Panc1 (cell line): ENCODE measurements at regions not wholly inside any gene's neighbourhood (a gene's known extent, or its start where the extent isn't known, plus 50 kb on each side); places are given as distances from the start of the nearest gene placed in this dataset.

Source experiments
- ATAC-seq: fragments of 200-7000 bp; cut with Tn5 transposase; 2 replicates; pipeline ENCODE4 v1.9.1; 2020; ENCODE audit warnings: mild to moderate bottlenecking, moderate library complexity
- BruUV-seq: library from RNA; stranded (reverse); fragments of 400-500 nt; replicated peaks from 2 replicates; lab custom pipeline; 2021; lab: Mats Ljungman, UMichigan
- CTCF ChIA-PET: fragments of 300-600 bp; sonication (Branson Sonifier 250); formaldehyde crosslinking; loops from one replicate; lab custom pipeline; 2022; ENCODE audit warnings: antibody characterized with exemption; lab: Charles Lee
- POLR2A ChIA-PET: fragments of 300-600 bp; sonication (Branson Sonifier 250); formaldehyde crosslinking; loops from one replicate; lab custom pipeline; 2022; ENCODE audit warnings: antibody characterized with exemption; lab: Charles Lee
- DNase-seq: peaks from one replicate; pipeline ENCODE4 v3.0.0-alpha.2; 2010; ENCODE audit warnings: low read depth, low spot score
- H3K27ac ChIP-seq: 2 replicates; pipeline ENCODE4 v1.5.1; 2011; ENCODE audit warnings: mild to moderate bottlenecking, low read length, inconsistent platforms
- H3K27me3 ChIP-seq: fragments of 200-500 bp; sonication (Bioruptor generic); 2 replicates; pipeline ENCODE4 v1.6.0; 2014; ENCODE audit warnings: low read length, inconsistent platforms; ENCODE audit not compliant: control insufficient read depth, insufficient read depth
- H3K36me3 ChIP-seq: fragments of 200-500 bp; sonication (Bioruptor generic); 2 replicates; pipeline ENCODE4 v1.5.1; 2014; ENCODE audit warnings: inconsistent platforms, mild to moderate bottlenecking, low read length, moderate library complexity; ENCODE audit not compliant: control insufficient read depth, insufficient read depth
- H3K4me1 ChIP-seq: 2 replicates; pipeline ENCODE4 v1.5.1; 2011; ENCODE audit warnings: inconsistent platforms, mild to moderate bottlenecking, low read length, moderate library complexity; ENCODE audit not compliant: control insufficient read depth, insufficient read depth
- H3K4me3 ChIP-seq, 2 experiments: 2 replicates each; pipeline ENCODE4 v1.5.1; 2011 to 2012; ENCODE audit warnings: low read depth in 2 of 2, low read length in 2 of 2, mild to moderate bottlenecking in 2 of 2, inconsistent platforms in 1 of 2, moderate library complexity in 1 of 2
- H3K9me3 ChIP-seq: fragments of 200-500 bp; sonication (Bioruptor generic); 2 replicates; pipeline ENCODE4 v1.5.1; 2014; ENCODE audit warnings: low read depth, mild to moderate bottlenecking, inconsistent platforms, low read length, moderate library complexity; ENCODE audit not compliant: control insufficient read depth, insufficient read depth
- CTCF ChIP-seq: fragments of 450-650 bp; IDR thresholded peaks from 2 replicates; pipeline ENCODE4 v1.5.1; 2017; ENCODE audit warnings: mild to moderate bottlenecking
- POLR2AphosphoS5 ChIP-seq: IDR thresholded peaks from 2 replicates; pipeline ENCODE4 v1.6.1; 2012; ENCODE audit warnings: mild to moderate bottlenecking, low read depth, low read length, moderate library complexity
- SIN3A ChIP-seq: IDR thresholded peaks from 2 replicates; pipeline ENCODE4 v1.6.1; 2012; ENCODE audit warnings: low read depth, mild to moderate bottlenecking, low read length, moderate library complexity, borderline replicate concordance; ENCODE audit not compliant: insufficient read depth
- TCF7L2 ChIP-seq: IDR thresholded peaks from 2 replicates; pipeline ENCODE4 v1.6.1; 2011; ENCODE audit warnings: mild to moderate bottlenecking, low read depth, low read length, inconsistent platforms
- in situ Hi-C: cut with HindIII; loops from 2 replicates; pipeline ENCODE4 v1.10.0; 2016; ENCODE audit warnings: low sequenced_read_pairs, low pct_unique_long_range_greater_than_20kb
- intact Hi-C: fragments of 100-400 bp; cut with micrococcal nuclease; formaldehyde crosslinking; loops from one replicate; pipeline ENCODE4 v1.10.0; 2022; ENCODE audit not compliant: unreplicated experiment
- TF ChIP-seq, protein P1 (sequence below), 2 experiments: IDR thresholded peaks; 2 replicates each; pipeline ENCODE4 v1.6.1; 2011 to 2012; ENCODE audit warnings: low read depth in 2 of 2, control low read depth in 1 of 2, low read length in 1 of 2, mild to moderate bottlenecking in 1 of 2, moderate library complexity in 1 of 2; ENCODE audit not compliant: insufficient read depth in 1 of 2

DNA sequence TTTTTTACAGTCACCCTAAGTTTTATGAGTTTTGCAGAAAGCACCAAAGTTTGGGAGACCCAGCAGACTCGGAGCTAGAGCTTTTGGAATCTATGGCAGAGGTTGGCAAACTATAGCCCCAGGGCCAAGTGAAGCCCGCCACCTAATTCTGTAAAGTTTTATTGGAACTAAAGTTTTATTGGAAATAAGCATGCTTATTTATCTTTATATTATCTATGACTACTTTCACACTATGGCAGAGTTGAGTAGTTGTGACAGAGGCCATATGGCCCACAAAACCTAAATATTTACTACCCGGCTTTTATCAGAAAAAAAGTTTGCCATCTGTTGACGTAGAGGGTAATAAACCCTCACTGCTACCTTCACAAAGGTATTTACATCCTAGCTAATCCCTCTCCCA is 267.6 kb downstream of the GPAM start:
- H3K9me3 ChIP-seq, result no peaks in the 10 kb centered on the region
- DNase-seq (no peak), ATAC-seq (no peak)
- in situ Hi-C loops (no loop called here), intact Hi-C loops (no loop called here)
- ChIA-PET POLR2A (no interaction called here), CTCF (interaction anchor here (0.6 kb wide), 1 partner anchor 153 kb away, joined by 3 read pairs; no protein-coding TSS in a partner anchor)
- BruUV-seq, result no TSS peak
- H3K27ac ChIP-seq, result no peak overlapping the region
- no peaks in the 10 kb centered on the region for H3K27me3 ChIP-seq
- TF ChIP-seq CTCF, result no peak
- TF ChIP-seq SIN3A, result no peak
- TF ChIP-seq TCF7L2, result no peak
- TF ChIP-seq, protein P1, sequence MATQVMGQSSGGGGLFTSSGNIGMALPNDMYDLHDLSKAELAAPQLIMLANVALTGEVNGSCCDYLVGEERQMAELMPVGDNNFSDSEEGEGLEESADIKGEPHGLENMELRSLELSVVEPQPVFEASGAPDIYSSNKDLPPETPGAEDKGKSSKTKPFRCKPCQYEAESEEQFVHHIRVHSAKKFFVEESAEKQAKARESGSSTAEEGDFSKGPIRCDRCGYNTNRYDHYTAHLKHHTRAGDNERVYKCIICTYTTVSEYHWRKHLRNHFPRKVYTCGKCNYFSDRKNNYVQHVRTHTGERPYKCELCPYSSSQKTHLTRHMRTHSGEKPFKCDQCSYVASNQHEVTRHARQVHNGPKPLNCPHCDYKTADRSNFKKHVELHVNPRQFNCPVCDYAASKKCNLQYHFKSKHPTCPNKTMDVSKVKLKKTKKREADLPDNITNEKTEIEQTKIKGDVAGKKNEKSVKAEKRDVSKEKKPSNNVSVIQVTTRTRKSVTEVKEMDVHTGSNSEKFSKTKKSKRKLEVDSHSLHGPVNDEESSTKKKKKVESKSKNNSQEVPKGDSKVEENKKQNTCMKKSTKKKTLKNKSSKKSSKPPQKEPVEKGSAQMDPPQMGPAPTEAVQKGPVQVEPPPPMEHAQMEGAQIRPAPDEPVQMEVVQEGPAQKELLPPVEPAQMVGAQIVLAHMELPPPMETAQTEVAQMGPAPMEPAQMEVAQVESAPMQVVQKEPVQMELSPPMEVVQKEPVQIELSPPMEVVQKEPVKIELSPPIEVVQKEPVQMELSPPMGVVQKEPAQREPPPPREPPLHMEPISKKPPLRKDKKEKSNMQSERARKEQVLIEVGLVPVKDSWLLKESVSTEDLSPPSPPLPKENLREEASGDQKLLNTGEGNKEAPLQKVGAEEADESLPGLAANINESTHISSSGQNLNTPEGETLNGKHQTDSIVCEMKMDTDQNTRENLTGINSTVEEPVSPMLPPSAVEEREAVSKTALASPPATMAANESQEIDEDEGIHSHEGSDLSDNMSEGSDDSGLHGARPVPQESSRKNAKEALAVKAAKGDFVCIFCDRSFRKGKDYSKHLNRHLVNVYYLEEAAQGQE (IDR thresholded peaks at IDR 0.05; ENCODE audit: insufficient read depth in 1 of 2, low read depth in 2 of 2, low read length in 1 of 2), result no peak
- TF ChIP-seq POLR2AphosphoS5, result no peak
- no peaks in the 10 kb centered on the region for H3K4me1 ChIP-seq
- H3K4me3 ChIP-seq, result no peak overlapping the region
- H3K36me3 ChIP-seq, result no peaks in the 10 kb centered on the region

DNA sequence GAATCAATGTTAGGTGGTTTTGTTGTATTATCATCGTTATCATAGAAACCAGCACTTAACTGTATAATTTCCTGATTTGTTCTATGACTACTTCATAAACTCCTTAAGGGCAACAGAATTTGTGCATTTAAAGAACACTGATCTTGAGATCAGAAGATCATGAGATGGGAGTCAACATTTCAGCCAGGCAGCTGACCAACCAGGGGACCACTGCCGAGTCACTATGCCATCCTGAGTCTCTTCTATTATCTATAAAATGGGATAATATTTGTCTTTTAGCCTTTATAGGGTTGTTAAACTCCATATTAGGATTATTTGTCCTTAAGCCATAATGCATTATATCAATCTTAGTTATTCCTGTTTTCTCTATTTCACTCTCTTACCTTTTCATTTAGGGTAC is 261.7 kb downstream of the GPAM start:
- DNase-seq (no peak), ATAC-seq (no peak)
- in situ Hi-C loops (no loop called here), intact Hi-C loops (no loop called here)
- Histone ChIP-seq H3K4me1 (no peaks in the 10 kb centered on the region), H3K27me3 (no peaks in the 10 kb centered on the region), H3K36me3 (no peaks in the 10 kb centered on the region), H3K4me3 (no peak overlapping the region), H3K27ac (no peak overlapping the region), H3K9me3 (no peaks in the 10 kb centered on the region)
- ChIA-PET POLR2A (no interaction called here), CTCF (no interaction called here)
- BruUV-seq, result no TSS peak
- no peak for TF ChIP-seq POLR2AphosphoS5
- TF ChIP-seq SIN3A, result no peak
- TF ChIP-seq, protein P1 (IDR thresholded peaks at IDR 0.05; ENCODE audit: insufficient read depth in 1 of 2, low read depth in 2 of 2, low read length in 1 of 2), result no peak
- TF ChIP-seq CTCF, result no peak
- no peak for TF ChIP-seq TCF7L2
